PC-3 (cell line): ENCODE measurements at regions not wholly inside any gene's neighbourhood (a gene's known extent, or its start where the extent isn't known, plus 50 kb on each side); places are given as distances from the start of the nearest gene placed in this dataset.

Source experiments
- CTCF ChIP-seq: fragments of 300-600 bp; sonication (generic); conservative IDR thresholded peaks from 2 replicates; pipeline ENCODE4 v1.5.1; 2017; ENCODE audit warnings: antibody characterized with exemption, low read depth, mild to moderate bottlenecking, low read length
- EZH2phosphoT487 ChIP-seq: fragments of 300-600 bp; sonication (generic); IDR thresholded peaks from 2 replicates; pipeline ENCODE4 v1.6.1; 2018; ENCODE audit warnings: mild to moderate bottlenecking, antibody characterized with exemption, low read length, borderline replicate concordance

- TF ChIP-seq CTCF (no peak), EZH2phosphoT487 (no peak)
Measured at GRCh38 chr1:30540611-30541192, 182.7 kb downstream of the MATN1 start.
